Fibroblast of skin of right biceps (primary cell): ENCODE measurements at regions not wholly inside any gene's neighbourhood (a gene's known extent, or its start where the extent isn't known, plus 50 kb on each side); places are given as distances from the start of the nearest gene placed in this dataset.
"Not testable (repeated sequence)": the region's sequence is repeated elsewhere in the genome, so short reads cannot be mapped to it uniquely, and the experiment has no call there.

Experiments
- DNase-seq: peaks from one replicate; pipeline ENCODE4 v3.0.0-alpha.2; 2013

DNA sequence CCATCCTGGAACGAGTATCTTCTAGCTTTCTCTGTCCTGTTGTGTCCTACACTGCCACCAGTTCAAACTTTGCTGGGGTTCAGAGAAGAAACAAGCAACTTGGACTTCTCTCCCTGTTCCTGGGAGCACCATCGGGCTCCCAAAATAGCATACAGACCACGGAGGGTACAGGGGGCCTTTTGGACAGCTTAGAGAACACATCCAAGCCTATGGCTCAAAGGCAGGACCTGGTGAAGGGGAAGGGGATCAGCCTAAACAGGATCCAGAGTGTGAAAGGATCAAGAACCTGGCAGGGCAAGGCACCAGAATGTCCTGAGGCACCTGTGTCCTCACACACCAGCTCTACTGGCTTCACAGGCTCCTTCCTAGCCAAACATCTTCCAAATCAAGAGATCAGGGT is 1336.5 kb downstream of the UQCRFS1 start:
- DNase-seq, result no peak

DNA sequence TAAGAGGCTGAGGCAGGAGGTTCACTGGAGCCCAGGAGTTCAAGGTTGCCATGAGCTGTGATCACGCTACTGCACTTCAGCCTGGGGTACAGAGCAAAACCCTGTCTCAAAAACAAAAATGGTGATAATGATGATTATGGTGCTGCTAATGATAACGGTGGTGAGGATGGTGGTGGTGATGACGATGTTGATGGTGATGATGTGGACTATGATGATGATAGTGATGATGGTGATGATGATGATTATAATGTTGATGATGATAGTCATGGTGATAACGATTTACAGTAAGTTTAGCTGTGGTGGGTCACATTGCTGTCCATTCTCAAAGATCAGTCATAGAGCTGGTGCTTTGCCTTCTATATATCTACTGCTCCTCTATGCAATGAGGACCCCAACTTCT is 1340.6 kb downstream of the UQCRFS1 start:
- DNase-seq, result no peak

DNA sequence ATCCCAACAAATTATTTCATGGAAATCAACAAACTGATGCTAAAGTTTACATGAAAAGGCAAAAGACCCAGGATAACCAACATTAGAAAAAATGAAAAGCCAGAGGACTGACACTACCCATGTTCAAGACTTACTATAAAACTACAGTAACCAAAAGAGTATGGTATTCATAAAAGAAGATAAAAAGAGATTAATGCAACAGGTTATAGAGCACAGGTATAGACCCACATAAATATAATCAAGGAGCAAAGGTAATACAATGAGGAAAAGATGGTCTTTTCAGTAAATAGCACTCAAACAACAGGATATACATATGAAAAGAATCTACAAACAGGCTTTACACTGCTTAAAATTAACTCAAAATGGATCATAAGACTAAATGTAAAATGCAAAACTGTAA is 1342.7 kb downstream of the UQCRFS1 start:
- no peak for DNase-seq

DNA sequence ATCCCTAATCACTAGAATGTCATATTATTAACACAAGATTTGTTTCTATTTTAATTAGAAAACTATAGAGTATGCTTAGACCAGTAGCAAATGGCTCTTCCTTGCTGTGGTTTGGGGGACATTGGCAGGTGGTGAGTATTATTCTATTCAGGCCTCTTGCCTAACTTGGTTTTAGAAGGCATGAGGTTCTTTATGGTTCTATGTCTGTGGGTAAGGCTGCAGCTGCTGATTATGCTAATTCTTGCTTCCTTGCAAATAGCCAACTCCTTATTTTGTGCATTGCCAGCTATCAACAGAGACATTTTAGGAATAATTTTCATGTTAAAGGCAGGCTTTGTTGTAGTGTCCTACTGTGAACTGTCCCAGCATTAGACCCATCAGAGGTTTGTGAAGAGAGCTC is 1344.9 kb downstream of the UQCRFS1 start:
- DNase-seq, result no peak

DNA sequence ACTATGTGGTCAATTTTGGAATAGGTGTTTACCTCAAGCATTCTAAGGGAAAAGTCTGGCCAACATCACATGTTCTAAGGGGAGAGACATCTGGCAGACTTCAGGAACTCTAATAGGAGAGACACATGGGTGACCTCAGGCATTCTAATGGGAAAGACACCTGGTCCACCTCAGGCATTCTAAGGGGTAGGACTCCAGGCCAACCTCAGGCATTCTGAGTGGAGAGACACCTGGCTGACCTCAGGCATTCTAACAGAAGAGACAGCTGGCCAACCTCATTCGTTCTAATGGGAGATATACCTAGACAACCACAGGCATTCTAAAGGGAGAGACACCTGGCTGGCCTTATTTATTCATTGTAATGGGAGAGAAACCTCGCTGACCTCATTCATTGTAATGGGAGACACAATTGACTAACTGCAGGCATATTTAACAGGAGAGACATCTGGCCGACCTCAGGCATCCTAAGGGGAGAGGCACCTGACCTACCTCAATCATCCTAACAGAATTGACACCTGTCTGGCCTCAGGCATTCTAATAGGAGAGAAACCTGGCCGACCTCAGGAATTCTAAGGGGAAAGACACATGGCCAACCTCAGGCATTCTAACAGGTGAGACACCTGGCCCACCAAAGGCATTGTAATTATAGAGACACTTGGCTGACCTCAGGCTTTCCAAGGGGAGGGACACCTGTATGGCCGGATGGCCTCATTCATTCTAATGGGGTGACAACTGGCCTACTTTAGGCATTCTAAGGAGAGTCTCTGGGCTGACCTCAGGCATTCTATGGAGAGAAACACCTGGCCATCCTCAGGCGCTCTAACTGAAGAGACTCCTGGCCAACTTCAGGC is 1346.8 kb downstream of the UQCRFS1 start:
- DNase-seq, result no peak

DNA sequence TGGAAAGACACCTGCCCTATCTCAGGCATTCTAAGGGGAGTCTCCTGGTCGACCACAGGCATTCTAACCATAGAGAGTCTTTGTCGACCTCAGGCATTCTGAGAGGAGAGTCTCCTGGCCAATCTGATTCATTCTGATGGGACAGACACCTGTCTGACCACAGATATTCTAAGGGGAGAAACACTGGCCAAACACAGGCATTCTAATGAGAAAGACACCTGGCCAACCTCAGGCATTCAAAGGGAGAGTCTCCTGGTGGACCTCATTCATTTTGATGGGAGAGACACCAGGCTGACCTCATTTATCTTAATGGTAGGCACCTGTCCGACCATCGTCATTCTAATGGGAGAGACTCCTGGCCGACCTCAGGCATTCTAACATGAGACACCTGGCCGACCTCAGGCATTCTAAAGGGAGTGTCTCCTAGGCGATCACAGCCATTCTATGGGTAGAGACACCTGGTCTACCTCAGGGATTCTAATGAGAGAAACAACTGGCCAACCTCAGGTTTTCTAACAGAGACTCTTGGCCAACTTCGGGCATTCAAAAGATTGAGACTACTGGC is 1351.5 kb downstream of the UQCRFS1 start:
- no peak for DNase-seq

DNA sequence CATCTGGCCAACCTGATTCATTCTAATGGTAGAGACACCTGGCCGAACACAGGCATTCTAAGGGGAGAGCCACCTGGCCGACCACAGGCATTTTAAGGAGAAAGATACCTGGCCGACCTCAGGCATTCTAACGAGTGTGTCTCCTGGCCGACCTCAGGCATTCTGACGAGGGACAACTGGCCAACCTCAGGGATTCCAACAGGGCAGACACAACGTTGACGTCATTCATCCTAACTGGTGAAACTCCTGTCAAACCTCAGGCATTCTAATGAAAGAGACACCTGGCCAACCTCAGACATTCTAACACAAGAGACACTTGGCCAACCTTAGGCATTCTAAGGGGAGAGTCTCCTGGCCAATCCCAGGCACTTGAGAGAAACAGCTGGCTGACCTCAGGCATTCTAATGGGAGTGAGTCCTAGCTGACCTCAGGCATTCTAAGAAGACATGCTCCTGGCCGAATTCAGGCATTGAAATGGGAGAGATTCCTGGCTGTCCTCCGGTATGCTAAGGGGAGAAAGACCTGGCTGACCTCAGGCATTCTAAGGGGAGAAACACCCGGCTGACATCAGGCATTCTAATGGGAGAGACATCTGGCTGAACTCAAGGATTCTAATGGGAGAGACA is 1352.5 kb downstream of the UQCRFS1 start:
- DNase-seq, result no peak

DNA sequence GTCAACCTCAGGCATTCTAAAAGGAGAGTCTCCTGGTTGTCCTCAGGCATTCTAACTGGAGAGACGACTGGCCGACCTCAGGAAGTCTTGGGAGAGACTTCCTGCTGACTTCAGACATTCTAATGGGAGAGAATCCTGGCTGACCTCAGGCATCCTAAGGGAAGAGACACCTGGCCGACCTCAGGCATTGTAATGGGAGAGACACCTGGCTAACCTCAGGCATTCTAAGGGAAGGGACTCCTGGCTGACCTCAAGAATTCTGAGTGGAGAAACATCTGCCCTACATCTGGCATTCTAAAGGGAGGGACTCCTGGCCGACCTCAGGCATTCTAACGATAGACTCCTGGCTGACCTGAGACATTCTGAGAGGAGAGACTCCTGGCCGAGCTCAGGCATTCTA is 1353.3 kb downstream of the UQCRFS1 start:
- no peak for DNase-seq

DNA sequence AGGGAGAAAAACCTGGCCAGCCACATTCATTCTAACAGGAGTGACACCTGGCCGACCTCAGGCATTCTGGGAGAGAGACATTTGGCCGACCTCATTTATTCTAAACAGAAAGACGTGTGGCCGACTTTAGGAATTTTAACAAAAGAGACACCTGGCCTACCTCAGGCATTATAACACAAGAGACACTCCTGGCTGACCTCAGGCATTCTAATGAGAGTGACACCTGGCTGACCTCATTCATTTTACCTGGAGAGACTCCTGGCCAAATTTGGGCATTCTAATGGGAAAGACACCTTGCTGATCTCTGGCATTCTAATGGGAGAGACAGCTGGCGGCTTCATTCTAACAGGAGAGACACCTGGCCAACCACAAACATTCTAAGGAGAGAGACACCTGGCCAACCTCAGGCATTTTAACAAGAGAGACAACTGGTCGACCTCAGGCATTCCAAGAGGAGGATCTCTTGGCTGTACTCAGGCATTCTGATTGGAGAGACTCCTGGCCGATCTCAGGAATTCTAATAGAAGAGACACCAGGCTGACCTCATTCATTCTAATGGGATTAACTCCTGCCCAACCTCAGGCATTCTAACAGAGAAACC is 1353.9 kb downstream of the UQCRFS1 start:
- DNase-seq, result no peak

DNA sequence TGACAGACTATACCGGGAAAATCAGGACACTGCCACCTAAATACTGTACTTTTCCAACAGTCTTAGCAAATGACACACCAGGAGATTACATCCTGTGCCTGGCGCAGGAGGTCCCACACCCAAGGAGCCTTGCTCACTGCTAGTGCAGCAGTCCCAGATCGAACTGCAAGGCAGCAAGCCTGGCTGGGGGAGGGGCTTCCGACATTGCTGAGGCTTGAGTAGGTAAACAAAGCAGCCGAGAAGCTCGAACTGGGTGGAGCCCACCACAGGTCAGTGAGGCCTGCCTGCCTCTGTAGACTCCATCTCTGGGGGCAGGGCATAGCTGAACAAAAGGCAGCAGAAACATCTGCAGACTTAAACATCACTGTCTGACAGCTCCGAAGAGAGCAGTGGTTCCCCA is 1360.0 kb downstream of the UQCRFS1 start:
- not testable (repeated sequence) for DNase-seq

DNA sequence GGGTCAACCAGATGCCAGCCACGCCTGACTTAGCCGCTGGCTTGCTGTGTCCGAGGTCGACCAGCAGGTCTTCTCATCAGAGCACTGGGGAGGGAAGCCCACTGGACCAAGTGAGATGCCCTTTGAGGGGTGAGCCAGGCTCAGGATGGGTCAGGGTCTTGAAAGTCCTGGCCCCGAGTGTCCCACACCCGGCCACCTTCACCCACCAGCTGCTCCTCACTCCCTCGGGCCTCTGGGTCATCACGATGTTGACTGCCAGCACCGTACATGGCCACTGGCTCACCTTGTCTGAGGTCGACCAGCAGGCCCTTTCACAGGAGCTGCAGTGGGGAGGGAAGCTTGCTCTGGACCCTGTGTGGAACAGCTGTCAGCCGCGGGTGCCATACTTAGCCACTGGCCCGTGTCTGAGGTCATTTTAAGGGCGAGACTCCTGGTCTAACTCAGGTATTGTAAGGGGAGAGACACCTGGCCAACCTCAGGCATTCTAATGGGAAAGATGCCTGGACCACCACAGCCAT is 1361.3 kb downstream of the UQCRFS1 start:
- DNase-seq, result no peak

DNA sequence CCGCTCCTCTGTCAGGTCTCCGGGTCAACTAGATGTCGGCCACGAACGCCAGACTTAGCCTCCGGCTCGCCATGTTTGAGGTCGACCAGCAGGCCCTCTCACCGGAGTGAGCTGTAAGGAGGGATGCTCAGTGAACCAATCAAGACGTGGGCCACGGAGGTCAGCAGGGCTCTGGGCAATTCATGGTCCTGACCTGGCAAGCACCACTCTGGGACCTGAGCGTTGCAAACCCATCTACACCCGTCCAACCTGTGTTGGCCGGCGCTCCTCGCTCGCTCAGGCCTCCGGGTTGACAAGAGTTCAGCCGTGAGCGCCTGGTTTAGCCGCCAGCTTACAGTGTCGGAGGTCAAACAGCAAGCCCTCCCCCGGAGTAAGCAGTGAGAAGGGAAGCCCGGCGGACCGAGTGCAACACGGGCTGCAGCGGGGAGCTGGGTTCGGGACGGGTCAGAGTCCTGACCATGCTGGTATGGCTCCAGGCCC is 1361.9 kb downstream of the UQCRFS1 start:
- DNase-seq, result no peak

DNA sequence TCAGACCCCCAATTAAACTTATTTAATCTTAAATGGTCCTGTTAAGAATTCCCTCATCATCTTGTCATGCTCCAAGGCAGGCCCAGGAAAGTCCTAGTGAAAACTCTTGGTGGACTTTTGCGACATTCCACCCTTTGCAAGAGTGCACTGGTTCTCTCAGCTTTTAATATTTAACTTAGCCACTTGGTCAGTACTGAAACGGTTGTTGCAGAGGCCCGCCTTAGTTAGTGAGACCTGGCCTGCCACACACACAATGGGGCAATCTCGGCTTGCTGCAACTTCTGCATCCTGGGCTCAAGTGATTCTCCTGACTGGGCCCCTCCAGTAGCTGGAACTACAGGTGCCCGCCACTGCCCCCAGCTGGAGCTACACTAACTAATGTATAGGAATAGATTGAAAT is 1366.0 kb downstream of the UQCRFS1 start:
- no peak for DNase-seq

DNA sequence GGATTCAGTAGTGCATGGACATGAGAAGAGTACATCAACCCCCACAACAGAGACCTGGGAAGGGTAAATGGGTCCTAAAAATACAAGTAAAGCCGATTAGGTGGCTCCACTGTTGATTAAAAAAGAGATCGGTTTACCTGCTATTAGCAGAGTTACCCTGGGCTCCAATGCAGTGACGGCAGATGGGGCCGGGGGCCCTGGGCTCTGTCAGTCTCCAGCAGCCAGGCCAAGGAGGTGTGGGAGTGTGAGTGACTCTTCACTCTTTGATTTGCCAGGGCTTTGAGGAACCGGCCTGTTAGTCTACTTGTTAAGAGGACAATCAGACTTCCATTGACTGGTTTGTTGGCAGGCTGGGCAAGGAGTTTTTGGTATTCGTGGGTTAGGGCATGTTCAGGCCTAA is 1368.7 kb downstream of the UQCRFS1 start:
- DNase-seq, result no peak

DNA sequence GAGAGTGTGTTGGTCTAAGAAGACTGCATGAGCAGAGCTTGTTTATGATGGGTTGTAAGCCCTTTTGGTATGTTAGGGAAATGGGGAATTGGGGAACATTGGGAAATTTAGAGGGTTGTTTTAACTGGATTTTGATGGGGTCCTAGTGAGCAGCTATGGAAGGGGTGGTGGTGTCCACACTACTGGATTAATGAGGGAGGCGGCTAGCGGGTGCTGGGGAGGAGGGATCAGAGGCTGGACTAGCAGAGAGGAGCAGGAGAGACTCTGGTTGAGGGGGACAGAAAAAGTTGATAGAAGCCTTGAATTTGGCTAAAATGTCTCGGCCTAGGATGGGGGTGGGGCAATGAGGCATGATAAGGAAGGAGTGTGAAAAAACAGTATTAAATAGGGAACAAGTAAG is 1369.1 kb downstream of the UQCRFS1 start:
- DNase-seq, result no peak

DNA sequence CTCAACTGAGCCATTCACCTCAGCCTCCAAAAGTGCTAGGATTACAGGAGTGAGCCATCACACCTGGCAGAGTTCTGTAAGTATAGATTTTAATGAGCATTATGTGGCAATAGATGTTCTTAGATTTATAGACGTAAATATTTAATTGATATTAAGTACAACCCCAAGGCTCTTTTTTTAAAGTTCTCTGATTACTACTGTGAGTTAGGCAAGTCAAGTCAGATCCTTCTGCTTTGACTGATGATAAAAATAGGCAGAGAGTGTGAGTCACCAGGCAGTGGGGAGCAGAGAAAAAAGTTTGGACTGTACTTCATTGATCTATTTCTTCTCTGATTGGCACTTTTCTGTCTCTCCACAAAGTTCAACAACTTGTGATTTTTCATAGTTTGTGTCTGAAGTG is 1379.9 kb downstream of the UQCRFS1 start:
- no peak for DNase-seq

DNA sequence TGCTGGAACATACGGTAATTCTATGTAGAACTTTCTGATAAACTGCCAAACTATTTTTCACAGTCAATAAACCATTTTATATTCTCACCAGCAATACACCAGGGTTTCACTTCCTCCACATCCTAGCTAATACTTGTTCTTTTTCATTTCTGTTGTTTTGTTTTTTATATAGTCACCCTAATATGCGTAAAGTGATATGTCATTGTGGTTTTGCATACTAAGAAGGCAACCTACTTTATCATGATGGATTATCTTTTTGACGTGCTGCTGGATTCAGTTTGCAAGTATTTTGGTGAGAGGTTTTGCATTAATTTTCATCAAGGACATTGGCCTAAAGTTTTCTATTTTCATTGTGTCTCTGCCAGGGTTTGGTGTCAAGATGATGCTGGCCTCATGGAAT is 1384.1 kb downstream of the UQCRFS1 start:
- no peak for DNase-seq

DNA sequence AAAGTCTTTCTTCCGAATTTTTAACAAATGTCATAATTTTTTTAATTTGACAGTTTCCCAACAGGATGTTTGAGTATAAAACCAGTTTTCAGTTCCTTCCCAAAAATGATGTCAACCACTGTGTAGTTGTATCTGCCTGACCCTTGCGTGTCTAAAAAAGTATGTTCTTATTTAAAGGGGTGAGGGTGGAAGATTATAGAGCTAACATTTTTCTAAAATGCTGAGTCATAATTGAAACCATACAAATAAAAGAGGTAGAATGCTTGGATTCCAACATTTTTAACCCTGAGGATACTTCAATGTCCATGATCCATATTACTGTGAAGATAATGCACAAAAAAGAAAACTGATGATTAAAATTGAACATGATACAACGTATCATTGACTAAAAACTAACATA is 1388.8 kb downstream of the UQCRFS1 start:
- no peak for DNase-seq

DNA sequence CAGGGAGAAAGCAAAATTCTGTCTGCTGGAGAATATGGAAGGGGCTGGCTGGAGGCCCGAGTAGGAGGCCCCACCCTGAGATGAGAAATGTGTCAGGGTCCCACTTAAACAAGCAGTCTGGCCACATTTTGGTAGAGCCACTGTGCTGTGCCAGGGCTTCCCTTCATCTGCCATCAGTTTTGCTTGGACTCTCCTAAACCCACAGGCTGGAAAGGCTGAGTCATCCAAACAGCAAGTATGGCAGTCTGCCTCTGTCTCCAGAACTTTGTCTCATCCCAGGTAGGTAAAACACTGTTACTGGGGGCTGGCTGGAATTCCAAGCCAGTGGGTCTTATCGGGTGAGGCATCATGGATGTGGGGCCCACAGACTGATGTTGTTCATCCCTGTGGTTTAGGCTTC is 1390.6 kb downstream of the UQCRFS1 start:
- no peak for DNase-seq

DNA sequence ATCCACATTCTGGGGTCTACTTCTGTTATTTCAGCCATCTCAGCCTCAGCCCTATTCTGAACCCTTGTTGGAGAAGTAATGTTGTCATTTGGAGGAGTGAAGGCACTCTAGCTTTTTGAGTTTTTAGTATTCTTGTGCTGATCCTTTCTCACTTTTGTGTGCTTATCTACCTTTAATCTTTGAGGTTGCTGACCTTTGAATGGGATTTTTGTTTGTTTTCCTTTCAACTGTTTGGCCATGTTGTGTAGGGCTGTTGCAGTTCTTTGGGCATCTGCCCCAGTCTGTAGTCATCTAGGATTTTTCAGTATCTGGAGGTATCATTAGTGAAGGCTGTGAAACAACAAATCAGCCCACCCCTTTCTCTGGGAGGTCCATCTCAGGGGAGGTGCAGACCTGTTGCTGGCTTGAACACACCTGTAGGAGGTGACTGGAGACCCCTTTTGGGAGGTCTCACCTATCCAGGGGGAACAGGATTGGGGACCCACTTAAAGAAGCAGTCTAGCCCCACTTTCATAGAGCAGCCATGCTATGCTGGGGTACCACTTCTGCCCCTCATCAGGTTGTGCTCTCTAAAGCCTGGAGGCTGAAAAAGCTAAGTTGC is 1391.4 kb downstream of the UQCRFS1 start:
- no peak for DNase-seq

DNA sequence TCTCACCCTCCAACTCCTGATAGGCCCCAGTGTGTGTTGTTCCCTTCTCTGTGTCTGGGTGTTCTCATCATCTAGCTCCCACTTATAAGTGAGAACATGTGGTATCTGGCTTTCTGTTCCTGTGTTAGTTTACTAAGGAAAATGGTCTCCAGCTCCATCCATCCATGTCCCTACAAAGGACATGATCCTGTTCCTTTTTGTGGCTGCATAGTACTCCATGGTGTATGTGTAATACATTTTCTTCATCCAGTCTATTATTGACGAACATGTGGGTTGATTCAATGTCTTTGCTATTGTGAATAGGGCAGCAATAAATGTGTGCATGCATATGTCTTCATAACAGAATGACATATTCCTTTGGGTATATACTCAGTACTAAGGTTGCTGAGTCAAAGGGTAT is 1397.0 kb downstream of the UQCRFS1 start:
- DNase-seq, result no peak

DNA sequence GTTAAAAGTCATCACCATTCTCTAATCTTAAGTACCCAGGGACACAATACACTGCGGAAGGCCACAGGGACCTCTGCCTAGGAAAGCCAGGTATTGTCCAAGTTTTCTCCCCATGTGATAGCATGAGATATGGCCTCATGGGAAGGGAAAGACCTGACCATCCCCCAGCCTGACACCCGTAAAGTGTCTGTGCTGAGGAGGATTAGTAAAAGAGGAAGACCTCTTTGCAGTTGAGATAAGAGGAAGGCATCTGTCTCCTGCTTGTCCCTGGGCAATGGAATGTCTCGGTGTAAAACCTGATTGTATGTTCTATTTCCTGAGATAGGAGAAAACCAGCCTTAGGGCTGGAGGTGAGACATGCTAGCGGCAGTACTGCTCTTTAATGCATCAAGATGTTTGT is 1398.1 kb downstream of the UQCRFS1 start:
- not testable (repeated sequence) for DNase-seq

DNA sequence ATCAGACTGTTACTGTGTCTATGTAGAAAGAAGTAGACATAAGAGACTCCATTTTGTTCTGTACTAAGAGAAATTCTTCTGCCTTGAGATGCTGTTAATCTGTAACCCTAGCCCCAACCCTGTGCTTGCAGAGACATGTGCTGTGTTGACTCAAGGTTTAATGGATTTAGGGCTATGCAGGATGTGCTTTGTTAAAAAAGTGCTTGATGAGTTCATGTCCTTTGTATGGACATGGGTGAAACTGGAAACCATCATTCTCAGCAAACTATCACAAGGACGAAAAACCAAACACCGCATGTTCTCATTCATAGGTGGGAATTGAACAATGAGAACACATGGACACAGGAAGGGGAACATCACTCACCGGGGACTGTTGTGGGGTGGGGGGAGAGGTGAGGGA is 1398.7 kb downstream of the UQCRFS1 start:
- not testable (repeated sequence) for DNase-seq
